ENCODE measurements at regions not wholly inside any gene's neighbourhood (a gene's known extent, or its start where the extent isn't known, plus 50 kb on each side); places are given as distances from the start of the nearest gene placed in this dataset.

- no peak for TF ChIP-seq JUND (IDR thresholded peaks at IDR 0.05)
- no peak for TF ChIP-seq POLR2A (IDR thresholded peaks at IDR 0.05; ENCODE audit: borderline replicate concordance, extremely low read depth, insufficient read depth, insufficient read length)
- TF ChIP-seq CTCF (IDR thresholded peaks at IDR 0.05 in 2 of 3, conservative IDR thresholded peaks at IDR 0.05 in 1 of 3; ENCODE audit: borderline replicate concordance in 1 of 3, insufficient read depth in 1 of 3, low read depth in 2 of 3, low read length in 2 of 3): no peak
- no peak for TF ChIP-seq RAD21 (IDR thresholded peaks at IDR 0.05; ENCODE audit: low read depth)
- TF ChIP-seq SP1 (IDR thresholded peaks at IDR 0.05; ENCODE audit: low read depth): no peak
- no peak for TF ChIP-seq SRF (IDR thresholded peaks at IDR 0.05; ENCODE audit: low read depth)
- no peak for TF ChIP-seq ELF1 (IDR thresholded peaks at IDR 0.05; ENCODE audit: borderline replicate concordance, low read depth)
- no peak for TF ChIP-seq POLR2AphosphoS5 (IDR thresholded peaks at IDR 0.05; ENCODE audit: low read depth, low read length)
- TF ChIP-seq YY1 (IDR thresholded peaks at IDR 0.05; ENCODE audit: extremely low read depth, insufficient replicate concordance, low read depth, low read length): no peak
- no peak for TF ChIP-seq ZNF274 (IDR thresholded peaks at IDR 0.05; ENCODE audit: low read depth, low read length)
- TF ChIP-seq EZH2 (IDR thresholded peaks at IDR 0.05): no peak
- no peak for TF ChIP-seq REST (IDR thresholded peaks at IDR 0.05; ENCODE audit: low read depth)
Measured at GRCh38 chr1:186559601-186560116, 98.7 kb upstream of the PDC start.

Measured in HCT116 (cell line).